B cell (primary cell): ENCODE measurements at regions not wholly inside any gene's neighbourhood (a gene's known extent, or its start where the extent isn't known, plus 50 kb on each side); places are given as distances from the start of the nearest gene placed in this dataset.

Experiments
- EZH2 ChIP-seq: IDR thresholded peaks from 2 replicates; pipeline ENCODE4 v1.6.1; 2012; ENCODE audit warnings: borderline replicate concordance, low read depth, mild to moderate bottlenecking, moderate library complexity, low read length; ENCODE audit not compliant: insufficient read depth, poor library complexity, severe bottlenecking
- TF ChIP-seq, protein P1 (sequence below): fragments of 200-600 bp; IDR thresholded peaks from one replicate; pipeline ENCODE4 v1.8.0; 2022; ENCODE audit warnings: antibody characterized with exemption, mild to moderate bottlenecking

DNA sequence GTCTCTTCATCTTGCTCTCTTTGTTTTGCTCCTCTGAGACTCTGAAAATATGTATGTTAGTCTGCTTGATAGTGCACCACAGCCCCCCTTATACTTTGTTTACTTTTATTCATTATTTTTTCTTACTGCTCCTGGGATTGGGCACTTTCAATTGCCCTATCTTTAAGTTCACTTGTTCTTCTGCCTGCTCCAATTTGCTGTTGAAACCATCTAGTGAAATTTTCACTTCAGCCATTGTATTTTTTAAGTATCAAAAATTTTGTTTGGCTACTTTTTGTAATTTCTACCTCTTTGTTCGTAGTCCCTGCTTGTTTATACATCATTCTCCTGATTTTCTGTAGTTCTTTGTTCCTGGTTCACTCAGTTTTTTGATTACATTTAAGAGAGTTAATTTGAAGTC, 223.3 kb downstream of the SLC38A4 start:
- TF ChIP-seq, protein P1, sequence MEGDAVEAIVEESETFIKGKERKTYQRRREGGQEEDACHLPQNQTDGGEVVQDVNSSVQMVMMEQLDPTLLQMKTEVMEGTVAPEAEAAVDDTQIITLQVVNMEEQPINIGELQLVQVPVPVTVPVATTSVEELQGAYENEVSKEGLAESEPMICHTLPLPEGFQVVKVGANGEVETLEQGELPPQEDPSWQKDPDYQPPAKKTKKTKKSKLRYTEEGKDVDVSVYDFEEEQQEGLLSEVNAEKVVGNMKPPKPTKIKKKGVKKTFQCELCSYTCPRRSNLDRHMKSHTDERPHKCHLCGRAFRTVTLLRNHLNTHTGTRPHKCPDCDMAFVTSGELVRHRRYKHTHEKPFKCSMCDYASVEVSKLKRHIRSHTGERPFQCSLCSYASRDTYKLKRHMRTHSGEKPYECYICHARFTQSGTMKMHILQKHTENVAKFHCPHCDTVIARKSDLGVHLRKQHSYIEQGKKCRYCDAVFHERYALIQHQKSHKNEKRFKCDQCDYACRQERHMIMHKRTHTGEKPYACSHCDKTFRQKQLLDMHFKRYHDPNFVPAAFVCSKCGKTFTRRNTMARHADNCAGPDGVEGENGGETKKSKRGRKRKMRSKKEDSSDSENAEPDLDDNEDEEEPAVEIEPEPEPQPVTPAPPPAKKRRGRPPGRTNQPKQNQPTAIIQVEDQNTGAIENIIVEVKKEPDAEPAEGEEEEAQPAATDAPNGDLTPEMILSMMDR = no peak
- no peak for TF ChIP-seq EZH2
